SK-N-SH (cell line): ENCODE measurements at regions not wholly inside any gene's neighbourhood (a gene's known extent, or its start where the extent isn't known, plus 50 kb on each side); places are given as distances from the start of the nearest gene placed in this dataset.

Source experiments
- CTCF ChIA-PET: fragments of 300-600, 350-600 bp; formaldehyde crosslinking; extraction: SDS; loops from one replicate; lab custom pipeline; 2021; lab: Yijun Ruan, JAX
- POLR2A ChIA-PET: fragments of 350-600 bp; sonication (Branson Sonifier 250); formaldehyde crosslinking; extraction: SDS; loops from one replicate; lab custom pipeline; 2020; ENCODE audit warnings: antibody characterized with exemption, inconsistent platforms; lab: Yijun Ruan, JAX
- DNase-seq: peaks from one replicate; pipeline ENCODE4 v3.0.0; 2012
- H2AFZ ChIP-seq: fragments of 200-600 bp; sonication (generic); 2 replicates; pipeline ENCODE4 v1.8.1; 2016; ENCODE audit warnings: antibody characterized with exemption, mild to moderate bottlenecking, low read depth
- H3F3A ChIP-seq: fragments of 200-600 bp; sonication (generic); replicated peaks from 2 replicates; pipeline ENCODE3; 2016; ENCODE audit warnings: antibody characterized with exemption, mild to moderate bottlenecking; ENCODE audit not compliant: insufficient read depth
- H3K27ac ChIP-seq, 2 experiments: fragments of 200-500 bp in 1 of 2; fragments of 200-600 bp in 1 of 2; sonication (Bioruptor generic) in 1 of 2; sonication (generic), shearing (Covaris generic) in 1 of 2; 2 replicates each; pipeline versions ENCODE4 v1.5.1 to v1.6.1; 2014 to 2016; ENCODE audit warnings: low read depth in 2 of 2, inconsistent platforms in 1 of 2, low read length in 1 of 2, mild to moderate bottlenecking in 1 of 2, mixed read lengths in 1 of 2
- H3K27me3 ChIP-seq: fragments of 200-600 bp; sonication (generic), shearing (Covaris generic); 2 replicates; pipeline ENCODE4 v1.6.1; 2016; ENCODE audit warnings: mixed run types; ENCODE audit not compliant: insufficient read depth
- H3K36me3 ChIP-seq, 2 experiments: fragments of 200-500 bp in 1 of 2; fragments of 200-600 bp in 1 of 2; sonication (Bioruptor generic) in 1 of 2; sonication (generic) in 1 of 2; replicated peaks in 1 of 2; 2 replicates each; pipeline versions ENCODE3 to v1.5.1; 2014 to 2016; ENCODE audit warnings: low read length in 1 of 2, mild to moderate bottlenecking in 1 of 2; ENCODE audit not compliant: insufficient read depth in 2 of 2, control insufficient read depth in 1 of 2
- H3K4me1 ChIP-seq, 2 experiments: fragments of 200-500 bp in 1 of 2; fragments of 200-600 bp in 1 of 2; sonication (Bioruptor generic) in 1 of 2; sonication (generic), shearing (Covaris generic) in 1 of 2; 2 replicates each; pipeline versions ENCODE4 v1.5.1 to v1.6.1; 2014 to 2016; ENCODE audit warnings: low read depth in 1 of 2, low read length in 1 of 2, mixed run types in 1 of 2; ENCODE audit not compliant: insufficient read depth in 2 of 2, control insufficient read depth in 1 of 2
- H3K4me2 ChIP-seq: fragments of 200-600 bp; sonication (generic), shearing (Covaris generic); 2 replicates; pipeline ENCODE4 v1.6.1; 2017; ENCODE audit warnings: mixed run types
- H3K4me3 ChIP-seq, 2 experiments: fragments of 200-500 bp in 1 of 2; fragments of 200-600 bp in 1 of 2; sonication (Bioruptor generic) in 1 of 2; sonication (generic), shearing (Covaris generic) in 1 of 2; 2 replicates each; pipeline versions ENCODE4 v1.5.1 to v1.8.1; 2014 to 2016; ENCODE audit warnings: low read depth in 2 of 2, inconsistent platforms in 1 of 2, low read length in 1 of 2, mild to moderate bottlenecking in 1 of 2, mixed read lengths in 1 of 2, moderate library complexity in 1 of 2
- H3K79me2 ChIP-seq: fragments of 200-600 bp; sonication (generic); 2 replicates; pipeline ENCODE4 v1.8.1; 2017; ENCODE audit warnings: mild to moderate bottlenecking; ENCODE audit not compliant: insufficient read depth
- H3K9ac ChIP-seq: fragments of 200-600 bp; sonication (generic); 2 replicates; pipeline ENCODE4 v1.6.1; 2017; ENCODE audit warnings: mixed run types
- H3K9me2 ChIP-seq: fragments of 200-600 bp; sonication (generic); 2 replicates; pipeline ENCODE4 v1.6.1; 2017; ENCODE audit warnings: mixed run types
- H3K9me3 ChIP-seq: fragments of 200-600 bp; sonication (generic); 2 replicates; pipeline ENCODE4 v1.6.1; 2017; ENCODE audit warnings: mixed run types, mild to moderate bottlenecking, moderate library complexity
- H4K20me1 ChIP-seq: fragments of 200-600 bp; sonication (generic); 2 replicates; pipeline ENCODE4 v1.6.1; 2017; ENCODE audit warnings: mild to moderate bottlenecking, mixed run types; ENCODE audit not compliant: insufficient read depth
- CHD2 ChIP-seq: fragments of 150-350 bp; IDR thresholded peaks from 2 replicates; pipeline ENCODE4 v1.6.1; 2018; ENCODE audit warnings: low read length; ENCODE audit not compliant: partially characterized antibody
- EZH2phosphoT487 ChIP-seq: fragments of 200-600 bp; sonication (generic); IDR thresholded peaks from 2 replicates; pipeline ENCODE4 v1.6.1; 2017; ENCODE audit warnings: low read depth, mixed run types, mild to moderate bottlenecking, antibody characterized with exemption, moderate library complexity, borderline replicate concordance
- FOSL2 ChIP-seq: IDR thresholded peaks from 2 replicates; pipeline ENCODE4 v1.4.0; 2012; ENCODE audit warnings: low read depth, mild to moderate bottlenecking, moderate library complexity, borderline replicate concordance
- FOXJ3 ChIP-seq: sonication (generic); formaldehyde crosslinking; IDR thresholded peaks from 2 replicates; pipeline ENCODE4 v1.5.1; 2020; ENCODE audit warnings: mild to moderate bottlenecking, missing genetic modification reagents
- FOXM1 ChIP-seq: IDR thresholded peaks from 2 replicates; pipeline ENCODE4 v1.4.0; 2012; ENCODE audit warnings: low read depth, mild to moderate bottlenecking
- GATA2 ChIP-seq: sonication (generic); formaldehyde crosslinking; IDR thresholded peaks from 2 replicates; pipeline ENCODE4 v1.5.0; 2020; ENCODE audit warnings: mild to moderate bottlenecking, missing genetic modification reagents
- JUND ChIP-seq: IDR thresholded peaks from 2 replicates; pipeline ENCODE4 v1.4.0; 2012
- MXI1 ChIP-seq: IDR thresholded peaks from 2 replicates; pipeline ENCODE4 v1.6.1; 2012; ENCODE audit warnings: mild to moderate bottlenecking, low read depth, low read length, improper control_type of control experiment
- NFIC ChIP-seq: IDR thresholded peaks from 2 replicates; pipeline ENCODE4 v1.4.0; 2012; ENCODE audit warnings: borderline replicate concordance
- NRF1 ChIP-seq: IDR thresholded peaks from 2 replicates; pipeline ENCODE4 v1.6.1; 2012; ENCODE audit warnings: low read depth, mild to moderate bottlenecking, low read length
- POLR2AphosphoS5 ChIP-seq: IDR thresholded peaks from 2 replicates; pipeline ENCODE4 v1.6.1; 2012; ENCODE audit warnings: low read depth, low read length
- RAD21 ChIP-seq: IDR thresholded peaks from 2 replicates; pipeline ENCODE4 v1.6.1; 2012; ENCODE audit warnings: mild to moderate bottlenecking, low read length
- RFX5 ChIP-seq: IDR thresholded peaks from 2 replicates; pipeline ENCODE4 v1.6.1; 2012; ENCODE audit warnings: mild to moderate bottlenecking, improper control_type of control experiment, low read length
- SIN3A ChIP-seq: IDR thresholded peaks from 2 replicates; pipeline ENCODE4 v1.6.1; 2012; ENCODE audit warnings: low read depth, mild to moderate bottlenecking, low read length, moderate library complexity, borderline replicate concordance
- SMC3 ChIP-seq: IDR thresholded peaks from 2 replicates; pipeline ENCODE4 v1.6.1; 2012; ENCODE audit warnings: low read depth, low read length, improper control_type of control experiment
- TCF12 ChIP-seq: IDR thresholded peaks from 2 replicates; pipeline ENCODE4 v1.4.0; 2012
- YY1 ChIP-seq: IDR thresholded peaks from 2 replicates; pipeline ENCODE4 v1.4.0; 2012; ENCODE audit warnings: low read depth, mild to moderate bottlenecking
- whole genome bisulfite sequencing: methylation state at CpG from one replicate; pipeline ENCODE4 v1.1.6; 2017; ENCODE audit warnings: low lambda C conversion rate; 5-methylcytosine and 5-hydroxymethylcytosine counted together
- TF ChIP-seq, protein P1 (sequence below): IDR thresholded peaks from 2 replicates; pipeline ENCODE4 v1.4.0; 2012; ENCODE audit warnings: low read depth, borderline replicate concordance
- TF ChIP-seq, protein P2 (sequence below): IDR thresholded peaks from 2 replicates; pipeline ENCODE4 v1.4.0; 2012; ENCODE audit warnings: low read depth, borderline replicate concordance
- TF ChIP-seq, protein P3 (sequence below): IDR thresholded peaks from 2 replicates; pipeline ENCODE4; 2012
- TF ChIP-seq, protein P4 (sequence below): fragments of 200-600 bp; sonication (generic); IDR thresholded peaks from 2 replicates; pipeline ENCODE4 v1.6.1; 2017; ENCODE audit warnings: antibody characterized with exemption, mild to moderate bottlenecking, moderate library complexity
- TF ChIP-seq, protein P5 (sequence below): fragments of 150-350 bp; IDR thresholded peaks from 2 replicates; pipeline ENCODE4 v1.6.1; 2016; ENCODE audit warnings: mild to moderate bottlenecking, low read depth, low read length

DNA sequence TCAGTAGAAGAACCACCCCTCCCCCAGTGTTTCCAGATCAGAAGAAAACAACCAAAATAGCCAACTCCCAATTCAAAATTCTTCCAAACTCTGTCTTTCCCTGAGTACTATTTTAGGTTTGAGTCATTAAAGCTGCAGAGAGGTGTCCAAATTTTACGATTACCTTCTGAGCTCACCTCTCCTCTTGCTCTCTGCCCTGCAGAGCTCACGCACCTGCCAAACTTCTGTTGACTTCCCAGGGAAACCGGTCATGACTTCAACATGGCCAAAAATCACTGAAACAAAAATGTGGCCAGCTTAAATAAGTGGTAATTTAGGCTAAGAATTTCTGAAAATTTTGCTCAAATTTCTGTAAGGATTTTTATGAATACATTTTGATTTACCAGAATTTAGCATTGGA is 70.9 kb upstream of the OTX2 start (continued):
- TF ChIP-seq, protein P1, sequence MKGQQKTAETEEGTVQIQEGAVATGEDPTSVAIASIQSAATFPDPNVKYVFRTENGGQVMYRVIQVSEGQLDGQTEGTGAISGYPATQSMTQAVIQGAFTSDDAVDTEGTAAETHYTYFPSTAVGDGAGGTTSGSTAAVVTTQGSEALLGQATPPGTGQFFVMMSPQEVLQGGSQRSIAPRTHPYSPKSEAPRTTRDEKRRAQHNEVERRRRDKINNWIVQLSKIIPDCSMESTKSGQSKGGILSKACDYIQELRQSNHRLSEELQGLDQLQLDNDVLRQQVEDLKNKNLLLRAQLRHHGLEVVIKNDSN = no peak
- TF ChIP-seq TCF12 = no peak
- no peak for TF ChIP-seq FOXJ3
- no peak for TF ChIP-seq RFX5
- TF ChIP-seq YY1 = no peak
- no peak for TF ChIP-seq RAD21
- TF ChIP-seq FOXM1 = no peak

DNA sequence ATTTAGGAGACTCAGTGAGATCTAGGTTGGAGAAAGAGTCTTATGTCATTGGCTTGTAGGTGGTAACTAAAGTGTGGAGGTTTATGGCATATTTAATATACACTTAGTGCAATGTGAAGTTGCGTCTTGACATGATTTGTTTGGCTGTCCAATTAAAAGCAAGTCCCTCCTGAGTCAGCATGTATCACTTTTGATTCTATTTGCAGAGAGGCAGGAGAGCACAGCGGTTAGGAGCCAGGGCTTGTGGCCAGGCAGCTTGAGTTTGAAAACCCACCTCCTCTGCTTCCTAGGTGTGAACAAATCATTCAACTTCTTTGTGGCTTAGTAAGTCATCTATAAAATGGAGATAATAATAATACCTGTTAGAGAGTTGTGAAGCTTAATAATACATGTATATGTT is 68.5 kb upstream of the OTX2 start:
- TF ChIP-seq GATA2 (CRISPR knock-in tag) (no peak), EZH2phosphoT487 (no peak), NFIC (no peak), MXI1 (no peak), POLR2AphosphoS5 (no peak), FOXM1 (no peak), CHD2 (no peak), FOSL2 (no peak), FOXJ3 (no peak), RFX5 (no peak), JUND (no peak), NRF1 (no peak), RAD21 (no peak), SIN3A (no peak), SMC3 (no peak)
- TF ChIP-seq, protein P1 = no peak
- TF ChIP-seq, protein P2, sequence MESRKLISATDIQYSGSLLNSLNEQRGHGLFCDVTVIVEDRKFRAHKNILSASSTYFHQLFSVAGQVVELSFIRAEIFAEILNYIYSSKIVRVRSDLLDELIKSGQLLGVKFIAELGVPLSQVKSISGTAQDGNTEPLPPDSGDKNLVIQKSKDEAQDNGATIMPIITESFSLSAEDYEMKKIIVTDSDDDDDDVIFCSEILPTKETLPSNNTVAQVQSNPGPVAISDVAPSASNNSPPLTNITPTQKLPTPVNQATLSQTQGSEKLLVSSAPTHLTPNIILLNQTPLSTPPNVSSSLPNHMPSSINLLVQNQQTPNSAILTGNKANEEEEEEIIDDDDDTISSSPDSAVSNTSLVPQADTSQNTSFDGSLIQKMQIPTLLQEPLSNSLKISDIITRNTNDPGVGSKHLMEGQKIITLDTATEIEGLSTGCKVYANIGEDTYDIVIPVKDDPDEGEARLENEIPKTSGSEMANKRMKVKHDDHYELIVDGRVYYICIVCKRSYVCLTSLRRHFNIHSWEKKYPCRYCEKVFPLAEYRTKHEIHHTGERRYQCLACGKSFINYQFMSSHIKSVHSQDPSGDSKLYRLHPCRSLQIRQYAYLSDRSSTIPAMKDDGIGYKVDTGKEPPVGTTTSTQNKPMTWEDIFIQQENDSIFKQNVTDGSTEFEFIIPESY = no peak
- TF ChIP-seq, protein P3, sequence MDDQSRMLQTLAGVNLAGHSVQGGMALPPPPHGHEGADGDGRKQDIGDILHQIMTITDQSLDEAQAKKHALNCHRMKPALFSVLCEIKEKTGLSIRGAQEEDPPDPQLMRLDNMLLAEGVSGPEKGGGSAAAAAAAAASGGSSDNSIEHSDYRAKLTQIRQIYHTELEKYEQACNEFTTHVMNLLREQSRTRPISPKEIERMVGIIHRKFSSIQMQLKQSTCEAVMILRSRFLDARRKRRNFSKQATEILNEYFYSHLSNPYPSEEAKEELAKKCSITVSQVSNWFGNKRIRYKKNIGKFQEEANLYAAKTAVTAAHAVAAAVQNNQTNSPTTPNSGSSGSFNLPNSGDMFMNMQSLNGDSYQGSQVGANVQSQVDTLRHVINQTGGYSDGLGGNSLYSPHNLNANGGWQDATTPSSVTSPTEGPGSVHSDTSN = no peak
- TF ChIP-seq, protein P4, sequence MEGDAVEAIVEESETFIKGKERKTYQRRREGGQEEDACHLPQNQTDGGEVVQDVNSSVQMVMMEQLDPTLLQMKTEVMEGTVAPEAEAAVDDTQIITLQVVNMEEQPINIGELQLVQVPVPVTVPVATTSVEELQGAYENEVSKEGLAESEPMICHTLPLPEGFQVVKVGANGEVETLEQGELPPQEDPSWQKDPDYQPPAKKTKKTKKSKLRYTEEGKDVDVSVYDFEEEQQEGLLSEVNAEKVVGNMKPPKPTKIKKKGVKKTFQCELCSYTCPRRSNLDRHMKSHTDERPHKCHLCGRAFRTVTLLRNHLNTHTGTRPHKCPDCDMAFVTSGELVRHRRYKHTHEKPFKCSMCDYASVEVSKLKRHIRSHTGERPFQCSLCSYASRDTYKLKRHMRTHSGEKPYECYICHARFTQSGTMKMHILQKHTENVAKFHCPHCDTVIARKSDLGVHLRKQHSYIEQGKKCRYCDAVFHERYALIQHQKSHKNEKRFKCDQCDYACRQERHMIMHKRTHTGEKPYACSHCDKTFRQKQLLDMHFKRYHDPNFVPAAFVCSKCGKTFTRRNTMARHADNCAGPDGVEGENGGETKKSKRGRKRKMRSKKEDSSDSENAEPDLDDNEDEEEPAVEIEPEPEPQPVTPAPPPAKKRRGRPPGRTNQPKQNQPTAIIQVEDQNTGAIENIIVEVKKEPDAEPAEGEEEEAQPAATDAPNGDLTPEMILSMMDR = no peak
- TF ChIP-seq, protein P5, sequence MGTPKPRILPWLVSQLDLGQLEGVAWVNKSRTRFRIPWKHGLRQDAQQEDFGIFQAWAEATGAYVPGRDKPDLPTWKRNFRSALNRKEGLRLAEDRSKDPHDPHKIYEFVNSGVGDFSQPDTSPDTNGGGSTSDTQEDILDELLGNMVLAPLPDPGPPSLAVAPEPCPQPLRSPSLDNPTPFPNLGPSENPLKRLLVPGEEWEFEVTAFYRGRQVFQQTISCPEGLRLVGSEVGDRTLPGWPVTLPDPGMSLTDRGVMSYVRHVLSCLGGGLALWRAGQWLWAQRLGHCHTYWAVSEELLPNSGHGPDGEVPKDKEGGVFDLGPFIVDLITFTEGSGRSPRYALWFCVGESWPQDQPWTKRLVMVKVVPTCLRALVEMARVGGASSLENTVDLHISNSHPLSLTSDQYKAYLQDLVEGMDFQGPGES = no peak
- TF ChIP-seq, all 33 proteins: peak for 0
- Histone ChIP-seq H3K27me3 (no peaks in the 10 kb centered on the region), H3K36me3 (no peaks in the 10 kb centered on the region), H2AFZ (no peak overlapping the region), H3K4me3 (no peak overlapping the region), H3F3A (no peaks in the 10 kb centered on the region), H3K4me1 (no peaks in the 10 kb centered on the region), H3K9ac (no peak overlapping the region), H3K79me2 (no peaks in the 10 kb centered on the region), H3K9me3 (no peaks in the 10 kb centered on the region), H4K20me1 (no peaks in the 10 kb centered on the region), H3K9me2 (no peaks in the 10 kb centered on the region), H3K4me2 (no peak overlapping the region), H3K27ac (no peak overlapping the region)
- WGBS = 11% methylated on average over 2 of the region's 2 CpGs
- DNase-seq = no peak
- CTCF ChIA-PET = no interaction called here
- POLR2A ChIA-PET = no interaction called here
